Mesendoderm (in vitro differentiated cells): ENCODE measurements at regions not wholly inside any gene's neighbourhood (a gene's known extent, or its start where the extent isn't known, plus 50 kb on each side); places are given as distances from the start of the nearest gene placed in this dataset.
"Not testable (repeated sequence)": the region's sequence is repeated elsewhere in the genome, so short reads cannot be mapped to it uniquely, and the experiment has no call there.

Experiments used
- DNase-seq: peaks from one replicate; pipeline ENCODE4 v3.0.0; 2013
- H2AK5ac ChIP-seq: 2 replicates; pipeline ENCODE4 v1.6.1; 2013; ENCODE audit warnings: low read length, inconsistent platforms
- H2BK120ac ChIP-seq: 2 replicates; pipeline ENCODE4 v1.6.1; 2013; ENCODE audit warnings: low read depth, mild to moderate bottlenecking, low read length, moderate library complexity, mixed read lengths
- H2BK15ac ChIP-seq: replicated peaks from 2 replicates; pipeline ENCODE4 v1.6.1; 2013; ENCODE audit warnings: low read depth, mild to moderate bottlenecking, moderate library complexity
- H2BK5ac ChIP-seq: 2 replicates; pipeline ENCODE4 v1.6.1; 2013; ENCODE audit warnings: low read length, inconsistent platforms
- H3K18ac ChIP-seq: 2 replicates; pipeline ENCODE4 v1.6.1; 2013; ENCODE audit warnings: mild to moderate bottlenecking, low read length, mixed read lengths
- H3K23ac ChIP-seq: one replicate; pipeline ENCODE4 v1.6.1; 2013; ENCODE audit warnings: low read length
- H3K27ac ChIP-seq: 2 replicates; pipeline ENCODE4 v1.5.1; 2013; ENCODE audit warnings: low read depth, mild to moderate bottlenecking, inconsistent platforms, low read length, moderate library complexity
- H3K27me3 ChIP-seq: 2 replicates; pipeline ENCODE4 v1.6.1; 2013; ENCODE audit warnings: low read length, control low read depth, mild to moderate bottlenecking, inconsistent platforms; ENCODE audit not compliant: insufficient read depth, poor library complexity
- H3K36me3 ChIP-seq: 2 replicates; pipeline ENCODE4 v1.6.1; 2013; ENCODE audit warnings: low read length, inconsistent platforms; ENCODE audit not compliant: control insufficient read depth, insufficient read depth
- H3K4ac ChIP-seq: one replicate; pipeline ENCODE4 v1.6.1; 2013; ENCODE audit warnings: low read depth, mild to moderate bottlenecking, low read length, moderate library complexity
- H3K4me1 ChIP-seq: 2 replicates; pipeline ENCODE4 v1.6.1; 2013; ENCODE audit warnings: low read depth, low read length, inconsistent platforms; ENCODE audit not compliant: control insufficient read depth
- H3K4me2 ChIP-seq: 2 replicates; pipeline ENCODE4 v1.6.1; 2013; ENCODE audit warnings: low read length
- H3K4me3 ChIP-seq: 2 replicates; pipeline ENCODE4 v1.5.1; 2013; ENCODE audit warnings: mild to moderate bottlenecking, low read length
- H3K56ac ChIP-seq: one replicate; pipeline ENCODE4 v1.6.1; 2013; ENCODE audit warnings: low read length
- H3K79me1 ChIP-seq: 2 replicates; pipeline ENCODE4 v1.6.1; 2013; ENCODE audit warnings: low read length, inconsistent platforms
- H3K79me2 ChIP-seq: 2 replicates; pipeline ENCODE4 v1.6.1; 2013; ENCODE audit warnings: mild to moderate bottlenecking, low read length; ENCODE audit not compliant: control insufficient read depth, insufficient read depth
- H3K9ac ChIP-seq: 2 replicates; pipeline ENCODE4 v1.6.1; 2013; ENCODE audit warnings: low read length, inconsistent platforms
- H4K5ac ChIP-seq: one replicate; pipeline ENCODE4 v1.6.1; 2013; ENCODE audit warnings: low read length
- H4K8ac ChIP-seq: one replicate; pipeline ENCODE4 v1.6.1; 2013; ENCODE audit warnings: low read depth, mild to moderate bottlenecking, control low read depth, low read length, moderate library complexity
- WGBS: extraction: QIAGEN DNeasy Blood & Tissue Kit; methylation state at CpG from one replicate; pipeline ENCODE4 v1.1.7; 2013; ENCODE audit warnings: low lambda C conversion rate, missing lambda C conversion rate; ENCODE audit not compliant: insufficient coverage; ENCODE audit errors: extremely low coverage; 5-methylcytosine and 5-hydroxymethylcytosine counted together

DNA sequence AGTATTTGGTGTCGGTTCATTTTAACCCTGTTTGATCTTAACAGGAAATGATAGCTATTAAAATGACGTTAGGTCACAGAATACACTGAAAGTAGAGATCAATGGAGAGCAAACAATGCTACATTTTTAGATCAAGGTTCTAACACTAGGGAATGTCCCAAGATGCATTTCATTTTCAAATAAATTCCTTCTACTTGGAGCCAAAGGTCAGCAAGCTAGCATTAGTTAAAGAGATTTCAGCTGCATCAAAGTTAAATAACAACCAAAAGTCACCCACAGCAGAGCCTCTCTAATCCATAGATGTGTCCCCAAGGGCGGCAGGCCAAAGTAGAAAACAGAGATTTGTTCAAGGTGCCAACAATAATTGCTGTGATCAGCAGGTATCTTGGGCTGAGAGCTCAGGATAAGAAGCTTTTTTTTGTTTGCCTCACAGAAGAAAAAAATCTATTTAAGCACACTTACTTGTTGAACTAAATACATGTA, 1233.6 kb upstream of the TMEFF2 start:
- Histone ChIP-seq H3K79me2 (no peaks in the 10 kb centered on the region), H4K8ac (no peak overlapping the region)
- no CpG with 5 or more reads among the region's 3 CpGs for WGBS

DNA sequence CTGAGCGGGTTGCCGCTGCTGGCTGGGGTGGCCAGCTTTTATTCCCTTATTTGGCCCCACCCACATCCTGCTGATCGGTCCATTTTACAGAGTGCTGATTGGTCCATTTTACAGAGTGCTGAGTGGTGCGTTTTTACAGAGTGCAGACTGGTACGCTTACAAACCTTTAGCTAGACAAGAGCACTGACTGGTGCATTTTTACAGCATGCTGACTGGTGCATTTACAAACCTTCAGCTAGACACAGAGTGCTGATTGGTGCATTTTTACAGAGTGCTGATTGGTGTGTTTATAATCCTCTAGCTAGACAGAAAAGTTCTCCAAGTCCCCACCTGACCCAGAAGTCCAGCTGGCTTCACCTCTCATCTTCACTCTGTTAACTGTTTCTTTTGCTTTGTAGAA, 1217.6 kb upstream of the TMEFF2 start:
- H3K27me3 ChIP-seq, H3K9ac ChIP-seq, H4K5ac ChIP-seq, H2BK15ac ChIP-seq, H2BK120ac ChIP-seq, H4K8ac ChIP-seq, H3K27ac ChIP-seq, H3K79me1 ChIP-seq, H3K4me3 ChIP-seq, H3K79me2 ChIP-seq, H2BK5ac ChIP-seq, H3K56ac ChIP-seq, H3K4me1 ChIP-seq, H3K4me2 ChIP-seq, H3K18ac ChIP-seq, H3K4ac ChIP-seq, H3K36me3 ChIP-seq, H2AK5ac ChIP-seq, H3K23ac ChIP-seq, DNase-seq: not testable (repeated sequence)
- no CpG with 5 or more reads among the region's 5 CpGs for WGBS

More for the DNA sequence above, 1233.6 kb upstream of the TMEFF2 start:
- Histone ChIP-seq H2AK5ac (no peak overlapping the region), H3K27me3 (no peaks in the 10 kb centered on the region), H2BK120ac (no peak overlapping the region), H3K18ac (no peak overlapping the region), H3K4me1 (no peaks in the 10 kb centered on the region), H3K23ac (no peak overlapping the region), H3K4me2 (no peak overlapping the region), H3K36me3 (no peaks in the 10 kb centered on the region), H3K27ac (no peak overlapping the region), H2BK15ac (no peak overlapping the region), H3K9ac (no peak overlapping the region), H3K4me3 (no peak overlapping the region), H3K4ac (no peak overlapping the region), H3K56ac (no peak overlapping the region), H4K5ac (no peak overlapping the region), H2BK5ac (no peak overlapping the region), H3K79me1 (no peaks in the 10 kb centered on the region)
- DNase-seq: peak; percentile 4

DNA sequence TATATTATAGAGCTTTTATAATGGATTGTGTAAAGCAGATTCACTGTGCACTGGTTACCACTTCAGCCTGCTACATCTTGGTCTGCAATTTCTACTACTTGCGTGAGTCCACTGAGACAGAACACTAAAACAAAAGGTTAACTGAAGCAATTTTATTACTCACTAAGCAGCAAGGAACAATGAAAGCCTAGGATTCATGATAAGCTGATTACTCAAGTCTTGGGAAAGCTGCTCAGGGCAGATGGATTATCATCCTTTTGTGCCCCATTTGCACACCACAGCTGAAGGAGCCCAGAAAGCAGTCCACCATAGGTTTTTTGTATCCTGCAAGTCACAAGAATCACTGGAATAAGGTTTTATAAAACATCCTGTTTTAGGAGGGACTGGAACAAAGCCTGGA, 1215.2 kb upstream of the TMEFF2 start:
- Histone ChIP-seq H3K4me2 (no peak overlapping the region), H3K4ac (no peak overlapping the region), H3K36me3 (no peaks in the 10 kb centered on the region), H3K18ac (no peak overlapping the region), H3K4me1 (no peaks in the 10 kb centered on the region), H4K5ac (no peak overlapping the region), H2BK5ac (no peak overlapping the region), H4K8ac (no peak overlapping the region), H3K9ac (no peak overlapping the region), H3K27me3 (no peaks in the 10 kb centered on the region), H3K4me3 (no peak overlapping the region), H2BK120ac (no peak overlapping the region), H3K79me2 (no peaks in the 10 kb centered on the region), H3K27ac (no peak overlapping the region), H3K79me1 (no peaks in the 10 kb centered on the region), H3K56ac (no peak overlapping the region), H3K23ac (no peak overlapping the region), H2AK5ac (no peak overlapping the region), H2BK15ac (no peak overlapping the region)
- DNase-seq: no peak
- no CpG with 5 or more reads among the region's 1 CpG for WGBS

DNA sequence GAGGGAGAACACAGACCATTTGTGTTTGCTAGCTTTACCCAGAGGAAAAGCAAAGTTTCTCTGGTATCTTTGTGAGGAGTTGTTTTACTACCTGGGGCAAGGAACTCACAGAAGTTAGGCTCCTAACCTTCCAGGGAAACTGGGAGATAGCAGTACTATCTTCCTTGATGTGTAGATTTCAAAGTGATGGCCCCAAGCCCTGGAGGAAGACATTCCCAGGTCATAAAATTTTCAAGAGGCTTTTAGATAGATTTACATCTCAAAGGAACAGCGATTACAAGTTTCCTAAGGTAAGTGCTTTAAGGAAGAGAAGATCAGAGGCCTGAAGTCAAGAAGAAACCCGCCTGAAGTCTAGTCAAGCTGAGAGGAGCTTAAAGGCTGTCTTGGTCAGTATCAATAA, 1187.8 kb upstream of the TMEFF2 start:
- Histone ChIP-seq H2AK5ac (no peak overlapping the region), H3K56ac (no peak overlapping the region), H4K8ac (no peak overlapping the region), H3K36me3 (no peaks in the 10 kb centered on the region), H3K4me2 (no peak overlapping the region), H4K5ac (no peak overlapping the region), H3K79me2 (no peaks in the 10 kb centered on the region), H3K4me1 (no peaks in the 10 kb centered on the region), H3K79me1 (no peaks in the 10 kb centered on the region), H2BK5ac (no peak overlapping the region), H2BK120ac (no peak overlapping the region), H3K18ac (no peak overlapping the region), H3K27ac (no peak overlapping the region), H3K4me3 (no peak overlapping the region), H3K23ac (no peak overlapping the region), H3K9ac (no peak overlapping the region), H3K27me3 (no peaks in the 10 kb centered on the region), H2BK15ac (no peak overlapping the region), H3K4ac (no peak overlapping the region)
- DNase-seq: peak; percentile 89
- WGBS: no CpG with 5 or more reads among the region's 2 CpGs

DNA sequence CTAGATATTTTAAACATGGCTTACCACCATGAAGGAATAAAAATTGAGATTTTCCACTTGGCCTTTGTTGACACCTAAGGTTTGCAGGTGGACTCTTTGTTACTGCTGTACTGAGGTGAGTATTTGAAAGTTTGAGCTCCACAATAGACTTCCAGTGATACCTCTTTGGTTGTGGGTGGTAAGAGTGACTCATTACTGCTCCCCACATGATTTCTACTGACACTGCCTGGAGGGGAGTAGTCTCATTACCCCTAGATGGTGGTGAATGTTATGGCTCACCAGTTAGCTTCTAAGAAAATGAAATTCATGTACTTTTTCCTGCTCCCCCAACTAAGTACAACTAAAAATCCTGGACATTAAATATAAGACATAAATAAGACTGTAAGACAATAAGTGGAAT, 1183.1 kb upstream of the TMEFF2 start:
- no peak overlapping the region for H3K4me2 ChIP-seq
- no peaks in the 10 kb centered on the region for H3K27me3 ChIP-seq
- no peak overlapping the region for H3K27ac ChIP-seq
- no peak overlapping the region for H4K8ac ChIP-seq
- no peak overlapping the region for H2BK120ac ChIP-seq
- DNase-seq: no peak
- H4K5ac ChIP-seq: no peak overlapping the region
- no peak overlapping the region for H3K18ac ChIP-seq
- no peak overlapping the region for H3K4ac ChIP-seq
- H3K56ac ChIP-seq: no peak overlapping the region
- H2BK15ac ChIP-seq: no peak overlapping the region
- no peaks in the 10 kb centered on the region for H3K79me2 ChIP-seq
- no peak overlapping the region for H2AK5ac ChIP-seq
- H3K79me1 ChIP-seq: no peaks in the 10 kb centered on the region
- no peak overlapping the region for H3K23ac ChIP-seq
- no peak overlapping the region for H2BK5ac ChIP-seq
- no peak overlapping the region for H3K4me3 ChIP-seq
- H3K4me1 ChIP-seq: no peaks in the 10 kb centered on the region
- no peaks in the 10 kb centered on the region for H3K36me3 ChIP-seq
- H3K9ac ChIP-seq: no peak overlapping the region

DNA sequence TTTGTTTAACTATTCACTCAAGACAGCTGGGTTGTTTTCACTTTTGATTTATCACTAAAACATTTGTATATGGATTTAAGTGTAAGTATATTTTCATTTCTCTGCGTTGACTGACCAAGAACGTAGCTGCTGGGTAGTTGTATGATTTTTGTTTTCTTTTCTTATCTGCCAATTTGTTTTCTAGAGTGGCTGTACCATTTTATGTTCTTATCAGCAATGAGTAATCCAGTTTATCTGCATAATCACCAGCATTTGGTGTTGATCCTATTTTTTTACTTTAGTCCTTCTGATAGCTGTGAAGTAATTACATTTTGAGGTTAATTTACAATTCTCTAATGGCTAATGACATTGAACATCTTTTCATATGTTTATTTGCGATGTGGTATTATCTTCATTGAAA, 1178.4 kb upstream of the TMEFF2 start:
- no CpG with 5 or more reads among the region's 3 CpGs for WGBS
- DNase-seq: peak; percentile 20
- H3K18ac ChIP-seq: no peak overlapping the region
- H3K9ac ChIP-seq: no peak overlapping the region
- H2BK120ac ChIP-seq: no peak overlapping the region
- no peaks in the 10 kb centered on the region for H3K79me2 ChIP-seq
- H4K8ac ChIP-seq: no peak overlapping the region
- H3K36me3 ChIP-seq: no peaks in the 10 kb centered on the region
- no peak overlapping the region for H3K23ac ChIP-seq
- H3K4me1 ChIP-seq: no peaks in the 10 kb centered on the region
- no peak overlapping the region for H2BK15ac ChIP-seq
- H3K56ac ChIP-seq: no peak overlapping the region
- no peak overlapping the region for H3K4me2 ChIP-seq
- H2BK5ac ChIP-seq: no peak overlapping the region
- H3K4ac ChIP-seq: no peak overlapping the region
- no peak overlapping the region for H2AK5ac ChIP-seq
- no peak overlapping the region for H4K5ac ChIP-seq
- no peak overlapping the region for H3K4me3 ChIP-seq
- H3K79me1 ChIP-seq: no peaks in the 10 kb centered on the region
- no peaks in the 10 kb centered on the region for H3K27me3 ChIP-seq
- no peak overlapping the region for H3K27ac ChIP-seq
